ENCODE measurements at regions not wholly inside any gene's neighbourhood (a gene's known extent, or its start where the extent isn't known, plus 50 kb on each side); places are given as distances from the start of the nearest gene placed in this dataset.

DNA sequence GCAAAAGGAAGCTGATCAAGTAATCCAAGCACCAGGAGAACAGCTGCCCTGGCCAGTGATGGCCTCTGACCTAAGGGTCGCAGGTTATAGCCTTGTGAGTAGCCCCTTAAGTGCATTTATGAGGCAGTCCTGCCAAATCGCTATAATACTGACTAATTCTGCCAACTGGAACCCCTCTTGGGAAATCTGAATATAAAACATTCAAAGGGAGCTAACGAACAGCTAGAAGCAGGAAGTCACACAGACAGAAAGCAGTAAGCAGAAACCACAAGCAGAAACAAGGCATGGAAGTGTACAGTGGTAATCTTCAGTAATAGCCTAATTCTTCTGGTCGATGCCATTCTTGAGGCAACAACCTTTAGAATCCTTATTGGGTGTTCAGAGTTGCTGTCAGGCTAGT lies 521.3 kb downstream of the METTL4 start:
- H3K27ac Mint-ChIP-seq, result no peak overlapping the region
- TF ChIP-seq, protein P1, sequence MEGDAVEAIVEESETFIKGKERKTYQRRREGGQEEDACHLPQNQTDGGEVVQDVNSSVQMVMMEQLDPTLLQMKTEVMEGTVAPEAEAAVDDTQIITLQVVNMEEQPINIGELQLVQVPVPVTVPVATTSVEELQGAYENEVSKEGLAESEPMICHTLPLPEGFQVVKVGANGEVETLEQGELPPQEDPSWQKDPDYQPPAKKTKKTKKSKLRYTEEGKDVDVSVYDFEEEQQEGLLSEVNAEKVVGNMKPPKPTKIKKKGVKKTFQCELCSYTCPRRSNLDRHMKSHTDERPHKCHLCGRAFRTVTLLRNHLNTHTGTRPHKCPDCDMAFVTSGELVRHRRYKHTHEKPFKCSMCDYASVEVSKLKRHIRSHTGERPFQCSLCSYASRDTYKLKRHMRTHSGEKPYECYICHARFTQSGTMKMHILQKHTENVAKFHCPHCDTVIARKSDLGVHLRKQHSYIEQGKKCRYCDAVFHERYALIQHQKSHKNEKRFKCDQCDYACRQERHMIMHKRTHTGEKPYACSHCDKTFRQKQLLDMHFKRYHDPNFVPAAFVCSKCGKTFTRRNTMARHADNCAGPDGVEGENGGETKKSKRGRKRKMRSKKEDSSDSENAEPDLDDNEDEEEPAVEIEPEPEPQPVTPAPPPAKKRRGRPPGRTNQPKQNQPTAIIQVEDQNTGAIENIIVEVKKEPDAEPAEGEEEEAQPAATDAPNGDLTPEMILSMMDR (IDR thresholded peaks at IDR 0.05; ENCODE audit: unreplicated experiment in 3 of 3), result no peak
- no peaks in the 10 kb centered on the region for H3K27me3 Mint-ChIP-seq (ENCODE audit: low read depth)
- no peaks in the 10 kb centered on the region for H3K4me1 Mint-ChIP-seq
- no peaks in the 10 kb centered on the region for H3K36me3 Mint-ChIP-seq (ENCODE audit: low read depth)
- no peaks in the 10 kb centered on the region for H3K9me3 Mint-ChIP-seq
- H3K4me3 Mint-ChIP-seq, result no peak overlapping the region

DNA sequence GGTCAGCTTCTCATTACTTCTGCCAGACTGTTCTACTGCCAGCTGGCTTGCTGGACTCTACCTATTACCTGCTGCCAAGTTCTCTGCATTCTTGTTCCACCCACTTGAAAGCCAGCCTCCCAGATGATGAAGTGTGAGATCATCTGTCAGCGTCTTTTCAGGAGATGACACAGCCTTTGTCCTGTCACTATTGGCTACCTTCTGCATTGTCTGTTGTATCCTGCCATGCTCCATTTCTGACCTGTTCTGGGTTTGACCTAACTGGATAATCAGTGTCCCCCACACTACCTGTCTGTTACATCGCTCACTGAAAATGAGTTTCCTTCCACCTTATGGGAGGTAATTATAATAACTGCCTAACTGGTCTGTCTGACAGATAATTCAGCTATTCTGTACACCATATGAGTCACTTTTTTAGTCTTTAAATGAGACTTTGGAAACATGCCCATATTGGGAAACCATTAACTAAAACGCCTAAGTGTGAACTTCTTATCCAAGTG lies 520.6 kb downstream of the METTL4 start:
- H3K4me3 Mint-ChIP-seq, result no peak overlapping the region
- no peaks in the 10 kb centered on the region for H3K36me3 Mint-ChIP-seq (ENCODE audit: low read depth)
- H3K27me3 Mint-ChIP-seq (ENCODE audit: low read depth), result no peaks in the 10 kb centered on the region
- no peaks in the 10 kb centered on the region for H3K4me1 Mint-ChIP-seq
- no peaks in the 10 kb centered on the region for H3K9me3 Mint-ChIP-seq
- TF ChIP-seq, protein P1 (IDR thresholded peaks at IDR 0.05; ENCODE audit: unreplicated experiment in 3 of 3), result no peak
- H3K27ac Mint-ChIP-seq, result no peak overlapping the region

DNA sequence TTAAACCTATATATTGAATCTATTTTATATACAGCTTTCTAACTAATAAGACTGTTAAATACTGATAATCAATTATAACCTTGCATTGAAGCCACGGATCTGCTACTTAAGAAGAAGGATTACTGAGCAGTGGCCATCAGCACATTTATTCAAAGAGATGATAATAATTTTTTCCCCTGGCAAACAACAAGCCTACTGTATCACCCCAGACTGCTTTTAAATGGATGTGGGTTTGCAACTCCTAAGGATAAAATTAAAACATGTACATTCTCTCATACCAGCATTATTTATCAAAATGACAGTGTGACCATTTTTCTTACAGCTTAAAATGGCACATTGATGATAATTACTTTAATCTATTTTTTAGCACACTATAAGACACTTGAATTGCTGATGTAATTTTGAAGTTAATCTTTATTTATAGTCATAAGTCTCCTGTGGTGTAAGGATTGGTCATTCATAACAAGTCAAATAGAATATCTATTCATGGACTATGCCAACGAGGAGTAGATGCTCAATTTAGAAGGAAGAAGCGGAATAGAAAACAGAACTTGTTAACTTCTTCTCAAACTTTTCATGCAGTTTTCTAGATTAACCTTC lies 517.7 kb downstream of the METTL4 start:
- Mint-ChIP-seq H3K4me1 (no peaks in the 10 kb centered on the region), H3K36me3 (ENCODE audit: low read depth) (no peaks in the 10 kb centered on the region), H3K4me3 (no peak overlapping the region), H3K27ac (no peak overlapping the region), H3K9me3 (no peaks in the 10 kb centered on the region), H3K27me3 (ENCODE audit: low read depth) (no peaks in the 10 kb centered on the region)
- TF ChIP-seq, protein P1 (IDR thresholded peaks at IDR 0.05; ENCODE audit: unreplicated experiment in 3 of 3), result no peak

DNA sequence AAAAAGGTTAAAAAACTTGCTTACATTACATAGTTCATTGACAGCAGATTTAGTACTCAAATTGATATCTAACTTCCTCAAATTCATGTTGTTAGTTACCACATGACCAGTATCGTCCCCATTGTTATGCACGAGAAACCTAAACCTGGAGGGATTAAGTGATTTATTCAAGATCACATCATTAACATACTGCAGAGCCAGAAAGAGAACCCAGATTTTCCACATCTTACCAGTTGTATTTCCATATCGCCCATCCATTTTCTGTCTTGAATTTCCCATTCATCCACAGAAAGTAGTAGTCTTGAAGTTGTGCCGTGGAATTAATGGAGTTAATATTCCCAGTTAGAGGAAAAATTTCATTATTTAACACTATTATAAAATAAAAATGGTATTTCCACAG lies 512.0 kb downstream of the METTL4 start:
- H3K9me3 Mint-ChIP-seq, result no peaks in the 10 kb centered on the region
- H3K27ac Mint-ChIP-seq, result no peak overlapping the region
- no peaks in the 10 kb centered on the region for H3K4me1 Mint-ChIP-seq
- TF ChIP-seq, protein P1 (IDR thresholded peaks at IDR 0.05; ENCODE audit: unreplicated experiment in 3 of 3), result no peak
- H3K36me3 Mint-ChIP-seq (ENCODE audit: low read depth), result no peaks in the 10 kb centered on the region
- H3K4me3 Mint-ChIP-seq, result no peak overlapping the region
- no peaks in the 10 kb centered on the region for H3K27me3 Mint-ChIP-seq (ENCODE audit: low read depth)

DNA sequence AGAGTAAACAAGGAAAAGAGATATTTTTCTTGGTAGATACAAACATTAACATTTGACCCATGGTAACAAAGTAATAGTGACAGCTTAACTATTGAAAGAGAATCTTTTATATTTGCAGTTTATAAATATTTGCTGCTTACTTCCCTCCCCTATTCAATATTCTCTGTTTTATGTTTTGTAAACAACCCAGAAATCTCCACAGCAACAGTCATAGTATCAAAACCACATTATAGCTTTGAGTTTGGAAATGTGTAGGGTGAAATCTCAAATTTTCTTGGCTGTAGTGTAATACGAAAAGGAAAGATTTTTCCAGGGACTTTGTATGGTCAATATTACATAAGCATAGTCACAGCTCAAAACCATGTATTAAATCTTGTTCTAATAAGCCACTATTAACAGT lies 511.2 kb downstream of the METTL4 start:
- Mint-ChIP-seq H3K4me1 (no peaks in the 10 kb centered on the region), H3K36me3 (ENCODE audit: low read depth) (no peaks in the 10 kb centered on the region), H3K9me3 (no peaks in the 10 kb centered on the region), H3K4me3 (no peak overlapping the region), H3K27ac (no peak overlapping the region), H3K27me3 (ENCODE audit: low read depth) (no peaks in the 10 kb centered on the region)
- TF ChIP-seq, protein P1 (IDR thresholded peaks at IDR 0.05; ENCODE audit: unreplicated experiment in 3 of 3), result no peak

DNA sequence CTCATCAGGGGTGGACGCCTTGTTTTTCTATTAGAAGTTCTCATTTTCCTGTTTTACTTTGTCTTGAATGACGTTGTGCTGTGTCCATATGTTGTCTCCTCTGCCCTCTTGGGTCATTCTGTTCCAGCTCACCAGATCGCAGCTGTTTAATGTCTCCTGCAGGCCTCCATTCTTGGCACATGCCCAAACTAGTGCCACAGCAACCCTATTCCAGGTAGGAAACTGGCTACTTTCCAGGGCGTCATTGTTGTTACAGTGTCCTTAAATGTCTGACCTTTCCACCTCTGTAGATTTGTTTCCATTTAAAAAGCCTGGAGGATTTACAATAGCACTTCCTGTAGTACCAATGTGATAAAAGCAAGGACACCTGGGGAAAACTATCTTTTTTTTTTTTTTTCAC lies 500.7 kb downstream of the METTL4 start:
- TF ChIP-seq, protein P1 (IDR thresholded peaks at IDR 0.05; ENCODE audit: unreplicated experiment in 3 of 3), result no peak
- Mint-ChIP-seq H3K36me3 (ENCODE audit: low read depth) (no peaks in the 10 kb centered on the region), H3K4me3 (no peak overlapping the region), H3K27me3 (ENCODE audit: low read depth) (peaks cover 3% of the 10 kb centered on the region), H3K27ac (no peak overlapping the region), H3K9me3 (no peaks in the 10 kb centered on the region), H3K4me1 (no peaks in the 10 kb centered on the region)

Measured in nephron (organoid).